GM12878 (cell line): ENCODE measurements at regions not wholly inside any gene's neighbourhood (a gene's known extent, or its start where the extent isn't known, plus 50 kb on each side); places are given as distances from the start of the nearest gene placed in this dataset.

Experiments
- ATAC-seq: fragments of 200-7000 bp; cut with Tn5 transposase; 3 replicates; pipeline ENCODE4 v1.9.1; 2020; ENCODE audit warnings: mild to moderate bottlenecking, moderate library complexity
- BruUV-seq: library from RNA; stranded (reverse); fragments of 400-500 nt; replicated peaks from 2 replicates; lab custom pipeline; 2021; lab: Mats Ljungman, UMichigan
- CTCF ChIA-PET: fragments of 300-600 bp; sonication (Branson Sonifier 250); formaldehyde crosslinking; extraction: SDS; loops from one replicate; lab custom pipeline; 2021; ENCODE audit warnings: inconsistent platforms; lab: Yijun Ruan, JAX
- POLR2A ChIA-PET: fragments of 350-600 bp; formaldehyde crosslinking; extraction: SDS; loops from one replicate; lab custom pipeline; 2021; ENCODE audit warnings: inconsistent platforms; lab: Charles Lee
- RAD21 ChIA-PET: fragments of 300-600 bp; sonication (Branson Sonifier 250); formaldehyde crosslinking; loops from one replicate; lab custom pipeline; 2023; ENCODE audit warnings: antibody characterized with exemption; ENCODE audit not compliant: unreplicated experiment; lab: Charles Lee
- SMC1A ChIA-PET: fragments of 300-600 bp; sonication (Branson Sonifier 250); formaldehyde crosslinking; loops from one replicate; lab custom pipeline; 2023; ENCODE audit not compliant: unreplicated experiment, uncharacterized antibody; lab: Charles Lee
- DNase-seq: peaks from one replicate; pipeline ENCODE4 v3.0.0-alpha.2; 2011; ENCODE audit warnings: low read depth, low spot score
- FAIRE-seq: peaks from 3 replicates; lab custom pipeline; 2011; peaks lifted over from hg19 to GRCh38; lab: Jason Lieb, UNC
- H2AFZ ChIP-seq: 2 replicates; pipeline ENCODE4 v1.6.0; 2011; ENCODE audit warnings: low read depth, low read length, control low read depth; ENCODE audit not compliant: control insufficient read depth
- H3K27ac ChIP-seq: 2 replicates; pipeline ENCODE4 v1.5.1; 2011; ENCODE audit warnings: control low read depth; ENCODE audit not compliant: control insufficient read depth, insufficient read depth
- H3K27me3 ChIP-seq, 2 experiments: replicated peaks in 1 of 2; 2 replicates each; pipeline versions ENCODE4 v1.6.0 to v1.6.1; 2011; ENCODE audit warnings: low read length in 1 of 2; ENCODE audit not compliant: control insufficient read depth in 2 of 2, insufficient read depth in 2 of 2
- H3K36me3 ChIP-seq, 2 experiments: 2 replicates each; pipeline ENCODE4 v1.5.1; 2011; ENCODE audit warnings: low read length in 1 of 2; ENCODE audit not compliant: control insufficient read depth in 2 of 2, insufficient read depth in 2 of 2
- H3K4me1 ChIP-seq: 2 replicates; pipeline ENCODE4 v1.6.1; 2011; ENCODE audit warnings: mild to moderate bottlenecking, low read length, moderate library complexity, mixed read lengths; ENCODE audit not compliant: control insufficient read depth, insufficient read depth
- H3K4me2 ChIP-seq: 2 replicates; pipeline ENCODE4 v1.6.0; 2011; ENCODE audit warnings: control low read depth; ENCODE audit not compliant: control insufficient read depth, insufficient read depth
- H3K4me3 ChIP-seq: fragments of 200-600 bp; sonication (generic); 2 replicates; pipeline ENCODE4 v1.5.1; 2016
- H3K79me2 ChIP-seq: 2 replicates; pipeline ENCODE4 v1.6.0; 2011; ENCODE audit warnings: low read length; ENCODE audit not compliant: control insufficient read depth, insufficient read depth
- H3K9ac ChIP-seq: 2 replicates; pipeline ENCODE4 v1.8.0; 2011; ENCODE audit warnings: low read length, control low read depth, mixed read lengths; ENCODE audit not compliant: control insufficient read depth, insufficient read depth
- H3K9me3 ChIP-seq: replicated peaks from 3 replicates; pipeline ENCODE4 v1.5.1; 2011; ENCODE audit warnings: mild to moderate bottlenecking, low read length; ENCODE audit not compliant: control insufficient read depth, insufficient read depth
- H4K20me1 ChIP-seq: 2 replicates; pipeline ENCODE4 v1.6.0; 2011; ENCODE audit not compliant: control insufficient read depth, insufficient read depth
- ATF7 ChIP-seq: fragments of 450-650 bp; IDR thresholded peaks from 2 replicates; pipeline ENCODE4 v1.6.1; 2016; ENCODE audit warnings: low read depth, mild to moderate bottlenecking
- BHLHE40 ChIP-seq, 2 experiments: fragments of 450-650 bp in 1 of 2; IDR thresholded peaks; 2 replicates each; pipeline ENCODE4 v1.6.1; 2011 to 2017; ENCODE audit warnings: low read depth in 2 of 2, borderline replicate concordance in 1 of 2, improper control_type of control experiment in 1 of 2, low read length in 1 of 2, mild to moderate bottlenecking in 1 of 2
- FOXK2 ChIP-seq: fragments of 450-650 bp; IDR thresholded peaks from 2 replicates; pipeline ENCODE4 v1.6.1; 2017; ENCODE audit warnings: mild to moderate bottlenecking, moderate library complexity
- MYC ChIP-seq: IDR thresholded peaks from 2 replicates; pipeline ENCODE4 v1.6.1; 2011; ENCODE audit warnings: mild to moderate bottlenecking, low read length, moderate library complexity, inconsistent platforms; ENCODE audit not compliant: insufficient read depth, insufficient replicate concordance, insufficient read length, severe bottlenecking
- SUPT20H ChIP-seq: IDR thresholded peaks from 2 replicates; pipeline ENCODE4 v1.6.1; 2011; ENCODE audit warnings: low read depth, mild to moderate bottlenecking, low read length, moderate library complexity, borderline replicate concordance; ENCODE audit not compliant: control insufficient read depth
- ZNF207 ChIP-seq: fragments of 450-650 bp; IDR thresholded peaks from 2 replicates; pipeline ENCODE4 v1.6.1; 2014; ENCODE audit warnings: antibody characterized with exemption, mild to moderate bottlenecking, borderline replicate concordance
- ZNF24 ChIP-seq: fragments of 450-650 bp; IDR thresholded peaks from 2 replicates; pipeline ENCODE4 v1.6.1; 2017; ENCODE audit warnings: antibody characterized with exemption, mild to moderate bottlenecking
- ZNF384 ChIP-seq: IDR thresholded peaks from 2 replicates; pipeline ENCODE4 v1.6.1; 2012; ENCODE audit warnings: low read depth, mild to moderate bottlenecking, low read length, improper control_type of control experiment, borderline replicate concordance
- ZZZ3 ChIP-seq: IDR thresholded peaks from 2 replicates; pipeline ENCODE4 v1.6.1; 2011; ENCODE audit warnings: low read depth; ENCODE audit not compliant: control insufficient read depth, insufficient read length
- WGBS: methylation state at CpG from one replicate; pipeline ENCODE4 v1.1.6; 2016; ENCODE audit warnings: low lambda C conversion rate; ENCODE audit not compliant: insufficient replicate concordance, insufficient coverage; ENCODE audit errors: missing lambda C conversion rate; 5-methylcytosine and 5-hydroxymethylcytosine counted together
- in situ Hi-C: fragments of 300-500 bp; cut with MboI; formaldehyde crosslinking; loops from 9 replicates; pipeline ENCODE4 v1.14.3; 2018; ENCODE audit warnings: mixed read lengths
- intact Hi-C: fragments of 100-400 bp; cut with micrococcal nuclease; formaldehyde crosslinking; loops from one replicate; pipeline ENCODE4 v1.14.2; 2022; ENCODE audit not compliant: unreplicated experiment
- TF ChIP-seq, protein P1 (sequence below): fragments of 450-650 bp; IDR thresholded peaks from 2 replicates; pipeline ENCODE4 v1.6.1; 2018; ENCODE audit warnings: mild to moderate bottlenecking, low read depth, moderate library complexity; ENCODE audit not compliant: partially characterized antibody
- TF ChIP-seq, protein P2 (sequence below): fragments of 450-650 bp; formaldehyde crosslinking; IDR thresholded peaks from 2 replicates; pipeline ENCODE4 v1.5.0; 2022; ENCODE audit warnings: mild to moderate bottlenecking, missing genetic modification characterization

DNA sequence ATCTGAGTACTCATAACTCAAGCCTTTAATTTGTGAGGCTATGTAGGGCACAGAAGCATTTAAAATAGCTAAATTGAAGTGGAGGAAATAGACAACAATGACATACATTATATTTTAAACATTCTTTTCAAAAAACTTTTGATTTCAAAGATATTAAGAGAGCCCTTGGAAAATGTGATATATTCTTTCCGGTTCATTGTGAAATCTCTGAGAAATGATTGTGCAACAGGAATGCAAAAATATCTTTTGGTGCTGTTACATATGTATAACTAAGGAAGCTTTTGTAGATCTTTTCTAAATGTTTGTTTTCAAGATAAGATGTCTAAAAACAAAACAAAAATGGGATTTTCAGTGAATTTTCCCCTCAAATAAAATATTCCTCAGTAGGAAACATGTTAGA is 185.2 kb downstream of the LEPR start:
- no peak for ATAC-seq
- intact Hi-C loops: no loop called here
- Histone ChIP-seq H3K4me1 (no peaks in the 10 kb centered on the region), H4K20me1 (no peaks in the 10 kb centered on the region)
- RAD21 ChIA-PET: no interaction called here
- TF ChIP-seq ATF7: no peak
- TF ChIP-seq, all 136 proteins: peak for 0
- 84% methylated on average over 1 of the region's 1 CpG for WGBS
- FAIRE-seq: no peak
- no TSS peak for BruUV-seq
- Histone ChIP-seq H3K4me3 (no peak overlapping the region), H3K36me3 (no peaks in the 10 kb centered on the region), H3K9me3 (no peaks in the 10 kb centered on the region), H3K27me3 (no peaks in the 10 kb centered on the region), H2AFZ (no peak overlapping the region), H3K4me2 (no peak overlapping the region), H3K27ac (no peak overlapping the region), H3K9ac (no peak overlapping the region), H3K79me2 (no peaks in the 10 kb centered on the region)
- POLR2A ChIA-PET: no interaction called here
- SMC1A ChIA-PET: interaction anchor here (0.7 kb wide), 1 partner anchor 102 kb away, joined by 4 read pairs; no protein-coding TSS in a partner anchor
- CTCF ChIA-PET: no interaction called here
- DNase-seq: no peak
- in situ Hi-C loops: no loop called here

DNA sequence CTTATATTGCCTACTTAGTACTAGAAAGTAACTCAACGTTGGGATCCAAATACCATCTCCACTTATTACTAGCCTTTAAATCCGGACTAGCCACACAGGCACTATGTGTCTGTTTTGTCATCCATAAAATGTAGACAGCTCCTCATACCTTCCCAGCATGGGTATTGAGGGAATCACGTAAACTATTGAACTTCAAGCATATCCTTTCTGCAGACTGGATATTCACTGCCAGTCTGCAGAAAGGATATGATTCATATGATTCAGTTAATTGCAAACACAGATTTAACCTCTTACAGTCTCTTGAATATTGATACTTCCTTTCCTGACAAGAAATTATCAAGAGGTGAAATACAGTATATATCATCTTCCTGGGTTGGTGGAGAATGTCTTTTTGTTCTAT is 186.0 kb downstream of the LEPR start:
- DNase-seq (no peak), ATAC-seq (no peak), FAIRE-seq (no peak)
- TF ChIP-seq ZNF24: no peak
- TF ChIP-seq FOXK2: no peak
- TF ChIP-seq ZNF207: no peak
- TF ChIP-seq, protein P1, sequence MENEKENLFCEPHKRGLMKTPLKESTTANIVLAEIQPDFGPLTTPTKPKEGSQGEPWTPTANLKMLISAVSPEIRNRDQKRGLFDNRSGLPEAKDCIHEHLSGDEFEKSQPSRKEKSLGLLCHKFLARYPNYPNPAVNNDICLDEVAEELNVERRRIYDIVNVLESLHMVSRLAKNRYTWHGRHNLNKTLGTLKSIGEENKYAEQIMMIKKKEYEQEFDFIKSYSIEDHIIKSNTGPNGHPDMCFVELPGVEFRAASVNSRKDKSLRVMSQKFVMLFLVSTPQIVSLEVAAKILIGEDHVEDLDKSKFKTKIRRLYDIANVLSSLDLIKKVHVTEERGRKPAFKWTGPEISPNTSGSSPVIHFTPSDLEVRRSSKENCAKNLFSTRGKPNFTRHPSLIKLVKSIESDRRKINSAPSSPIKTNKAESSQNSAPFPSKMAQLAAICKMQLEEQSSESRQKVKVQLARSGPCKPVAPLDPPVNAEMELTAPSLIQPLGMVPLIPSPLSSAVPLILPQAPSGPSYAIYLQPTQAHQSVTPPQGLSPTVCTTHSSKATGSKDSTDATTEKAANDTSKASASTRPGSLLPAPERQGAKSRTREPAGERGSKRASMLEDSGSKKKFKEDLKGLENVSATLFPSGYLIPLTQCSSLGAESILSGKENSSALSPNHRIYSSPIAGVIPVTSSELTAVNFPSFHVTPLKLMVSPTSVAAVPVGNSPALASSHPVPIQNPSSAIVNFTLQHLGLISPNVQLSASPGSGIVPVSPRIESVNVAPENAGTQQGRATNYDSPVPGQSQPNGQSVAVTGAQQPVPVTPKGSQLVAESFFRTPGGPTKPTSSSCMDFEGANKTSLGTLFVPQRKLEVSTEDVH: no peak
- TF ChIP-seq MYC: no peak
- TF ChIP-seq ZZZ3: no peak
- TF ChIP-seq ZNF384: no peak
- no peak for TF ChIP-seq BHLHE40 (IDR thresholded peaks at IDR 0.05; ENCODE audit: borderline replicate concordance in 1 of 2, low read depth in 2 of 2, low read length in 1 of 2)
- no peak for TF ChIP-seq SUPT20H
- TF ChIP-seq, protein P2, sequence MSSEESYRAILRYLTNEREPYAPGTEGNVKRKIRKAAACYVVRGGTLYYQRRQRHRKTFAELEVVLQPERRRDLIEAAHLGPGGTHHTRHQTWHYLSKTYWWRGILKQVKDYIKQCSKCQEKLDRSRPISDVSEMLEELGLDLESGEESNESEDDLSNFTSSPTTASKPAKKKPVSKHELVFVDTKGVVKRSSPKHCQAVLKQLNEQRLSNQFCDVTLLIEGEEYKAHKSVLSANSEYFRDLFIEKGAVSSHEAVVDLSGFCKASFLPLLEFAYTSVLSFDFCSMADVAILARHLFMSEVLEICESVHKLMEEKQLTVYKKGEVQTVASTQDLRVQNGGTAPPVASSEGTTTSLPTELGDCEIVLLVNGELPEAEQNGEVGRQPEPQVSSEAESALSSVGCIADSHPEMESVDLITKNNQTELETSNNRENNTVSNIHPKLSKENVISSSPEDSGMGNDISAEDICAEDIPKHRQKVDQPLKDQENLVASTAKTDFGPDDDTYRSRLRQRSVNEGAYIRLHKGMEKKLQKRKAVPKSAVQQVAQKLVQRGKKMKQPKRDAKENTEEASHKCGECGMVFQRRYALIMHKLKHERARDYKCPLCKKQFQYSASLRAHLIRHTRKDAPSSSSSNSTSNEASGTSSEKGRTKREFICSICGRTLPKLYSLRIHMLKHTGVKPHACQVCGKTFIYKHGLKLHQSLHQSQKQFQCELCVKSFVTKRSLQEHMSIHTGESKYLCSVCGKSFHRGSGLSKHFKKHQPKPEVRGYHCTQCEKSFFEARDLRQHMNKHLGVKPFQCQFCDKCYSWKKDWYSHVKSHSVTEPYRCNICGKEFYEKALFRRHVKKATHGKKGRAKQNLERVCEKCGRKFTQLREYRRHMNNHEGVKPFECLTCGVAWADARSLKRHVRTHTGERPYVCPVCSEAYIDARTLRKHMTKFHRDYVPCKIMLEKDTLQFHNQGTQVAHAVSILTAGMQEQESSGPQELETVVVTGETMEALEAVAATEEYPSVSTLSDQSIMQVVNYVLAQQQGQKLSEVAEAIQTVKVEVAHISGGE (CRISPR knock-in tag): no peak
- Histone ChIP-seq H3K4me2 (no peak overlapping the region), H3K79me2 (no peaks in the 10 kb centered on the region), H3K27ac (no peak overlapping the region), H3K4me3 (no peak overlapping the region), H3K9me3 (no peaks in the 10 kb centered on the region), H2AFZ (no peak overlapping the region), H4K20me1 (no peaks in the 10 kb centered on the region), H3K27me3 (no peaks in the 10 kb centered on the region), H3K9ac (no peak overlapping the region), H3K4me1 (no peaks in the 10 kb centered on the region), H3K36me3 (no peaks in the 10 kb centered on the region)
- RAD21 ChIA-PET: no interaction called here
- CTCF ChIA-PET: no interaction called here
- POLR2A ChIA-PET: no interaction called here
- 28% methylated on average over 3 of the region's 3 CpGs for WGBS
- SMC1A ChIA-PET: no interaction called here
- in situ Hi-C loops: no loop called here
- no TSS peak for BruUV-seq
- intact Hi-C loops: no loop called here
